WERI-Rb-1 (cell line): ENCODE measurements at regions not wholly inside any gene's neighbourhood (a gene's known extent, or its start where the extent isn't known, plus 50 kb on each side); places are given as distances from the start of the nearest gene placed in this dataset.
"Not testable (repeated sequence)": the region's sequence is repeated elsewhere in the genome, so short reads cannot be mapped to it uniquely, and the experiment has no call there.

ENCODE experiments used
- DNase-seq: peaks from one replicate; pipeline ENCODE4 v3.0.0-alpha.2; 2020
- H3K27ac ChIP-seq: fragments of 250-450 bp; sonication (Bioruptor Pico); 2 replicates; pipeline ENCODE4 v1.5.1; 2020; ENCODE audit warnings: mild to moderate bottlenecking, moderate library complexity
- H3K27me3 ChIP-seq: fragments of 250-450 bp; sonication (Bioruptor Pico); 2 replicates; pipeline ENCODE4 v1.5.1; 2021; ENCODE audit warnings: mild to moderate bottlenecking, low read depth, moderate library complexity; ENCODE audit not compliant: insufficient read depth, severe bottlenecking
- H3K36me3 ChIP-seq: fragments of 250-450 bp; sonication (Bioruptor Pico); 2 replicates; pipeline ENCODE4 v1.5.1; 2020; ENCODE audit warnings: mild to moderate bottlenecking, moderate library complexity
- H3K4me3 ChIP-seq: 2 replicates; pipeline ENCODE4 v1.5.1; 2011; ENCODE audit warnings: low read depth, mild to moderate bottlenecking, control low read depth, low read length
- H3K9me3 ChIP-seq: fragments of 250-450 bp; sonication (Bioruptor Pico); 2 replicates; pipeline ENCODE4 v1.5.1; 2021; ENCODE audit warnings: mild to moderate bottlenecking, moderate library complexity; ENCODE audit not compliant: severe bottlenecking
- CTCF ChIP-seq: IDR thresholded peaks from 2 replicates; pipeline ENCODE4 v1.5.1; 2011; ENCODE audit warnings: low read depth, mild to moderate bottlenecking, control low read depth, inconsistent platforms, low read length

DNA sequence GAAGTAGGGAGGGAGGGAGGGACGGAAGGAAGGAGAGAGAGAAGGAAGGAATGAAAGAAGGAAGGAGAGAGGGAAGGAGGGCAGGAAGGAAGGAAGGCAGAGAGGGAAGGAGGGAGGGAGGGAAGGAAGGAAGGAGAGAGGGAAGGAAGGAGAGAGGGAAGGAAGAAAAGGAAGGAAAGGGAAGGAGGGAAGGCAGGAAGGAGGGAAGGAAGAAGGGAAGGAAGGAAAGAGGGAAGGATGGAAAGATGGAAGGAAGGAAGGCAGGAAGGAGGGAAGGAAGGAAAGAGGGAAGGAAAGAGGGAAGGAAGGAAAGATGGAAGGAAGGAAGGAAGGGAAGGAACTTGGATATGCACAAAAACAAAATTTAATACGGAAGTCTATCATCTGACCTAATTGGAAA, 844.5 kb upstream of the DEFB115 start:
- Histone ChIP-seq H3K9me3 (peaks cover 3% of the 10 kb centered on the region), H3K27me3 (no peaks in the 10 kb centered on the region), H3K36me3 (no peaks in the 10 kb centered on the region), H3K4me3 (no peak overlapping the region), H3K27ac (no peak overlapping the region)
- TF ChIP-seq CTCF = no peak
- no peak for DNase-seq

DNA sequence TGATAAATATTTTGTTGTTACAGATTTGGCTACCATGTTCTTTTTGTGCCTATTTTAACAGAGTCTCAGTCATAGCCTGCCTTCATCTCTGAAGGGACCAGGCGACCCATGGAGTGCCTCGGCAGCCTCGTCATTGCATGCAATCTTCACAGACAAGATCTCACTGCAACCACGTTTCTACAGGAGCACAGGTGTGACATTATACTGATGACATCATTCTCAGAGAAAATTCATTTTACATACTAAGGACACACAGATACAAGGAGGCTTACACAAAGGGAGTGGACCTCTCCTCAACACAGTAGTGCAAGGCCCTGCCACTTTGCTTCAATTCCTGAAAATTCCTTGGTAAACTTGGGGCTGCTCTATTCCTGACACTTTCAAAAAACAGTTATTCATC, 840.1 kb upstream of the DEFB115 start:
- H3K27ac ChIP-seq = not testable (repeated sequence)

DNA sequence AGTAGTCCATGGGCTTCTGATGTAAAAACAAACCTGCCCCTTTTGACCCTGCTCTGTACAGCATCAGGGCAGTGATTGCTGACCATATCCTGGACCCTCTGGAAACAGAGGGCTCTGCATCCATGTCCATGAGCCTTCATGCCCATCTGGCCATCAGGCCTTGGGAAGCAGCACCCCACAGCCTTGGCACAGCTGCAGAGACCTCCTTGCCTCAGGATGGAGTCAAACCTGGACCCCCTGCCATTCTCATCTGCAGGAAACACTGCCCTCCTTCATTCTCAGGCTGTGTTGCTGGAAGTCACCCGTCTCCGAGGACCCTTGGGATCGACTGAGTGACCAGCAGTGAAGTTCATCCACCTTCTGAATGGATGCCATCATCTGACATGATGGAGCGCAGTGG, 839.1 kb upstream of the DEFB115 start:
- not testable (repeated sequence) for H3K27me3 ChIP-seq, H3K4me3 ChIP-seq, H3K27ac ChIP-seq, DNase-seq, H3K9me3 ChIP-seq, H3K36me3 ChIP-seq

More for the DNA sequence above, 840.1 kb upstream of the DEFB115 start:
- not testable (repeated sequence) for DNase-seq, H3K9me3 ChIP-seq, H3K36me3 ChIP-seq, H3K27me3 ChIP-seq, H3K4me3 ChIP-seq

- Histone ChIP-seq H3K4me3 (no peak overlapping the region), H3K27me3 (no peaks in the 10 kb centered on the region), H3K9me3 (no peaks in the 10 kb centered on the region), H3K36me3 (no peaks in the 10 kb centered on the region), H3K27ac (no peak overlapping the region)
- no peak for DNase-seq
- no peak for TF ChIP-seq CTCF
Observed at GRCh38 chr20:30419466-30419865, 838.0 kb upstream of the DEFB115 start.

DNA sequence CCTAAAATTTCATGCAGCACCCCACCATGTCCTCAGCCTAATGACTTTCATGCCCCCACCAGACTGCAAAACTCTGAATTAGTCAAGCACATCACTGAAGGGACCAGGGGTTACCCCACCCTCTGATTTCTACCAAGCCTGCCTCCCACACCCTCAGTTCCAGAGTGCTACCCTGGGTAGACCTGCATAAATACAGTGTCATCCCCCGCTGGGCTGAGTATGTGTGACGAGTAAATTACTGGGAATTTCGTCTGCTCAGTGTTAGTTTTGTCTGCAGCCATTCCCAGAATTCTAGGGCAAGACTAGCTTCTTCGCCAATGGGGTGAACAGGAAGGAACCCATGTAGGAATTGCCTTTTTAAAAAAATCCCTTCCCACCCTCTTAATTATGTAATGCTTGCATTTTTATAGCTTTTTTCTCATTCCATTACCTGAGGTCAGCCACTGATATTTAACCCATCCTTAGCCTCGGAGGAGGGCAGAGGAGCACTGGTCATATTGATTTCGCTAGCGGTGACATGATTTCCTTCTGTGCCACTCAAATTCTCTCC, 837.5 kb upstream of the DEFB115 start:
- not testable (repeated sequence) for DNase-seq, H3K36me3 ChIP-seq, H3K27ac ChIP-seq, H3K9me3 ChIP-seq, H3K27me3 ChIP-seq, H3K4me3 ChIP-seq
